Left colon (tissue), 2 donors: ENCODE measurements at regions not wholly inside any gene's neighbourhood (a gene's known extent, or its start where the extent isn't known, plus 50 kb on each side); places are given as distances from the start of the nearest gene placed in this dataset.
A peak's percentile ranks its signal among the peaks of the same experiment; 100 is the strongest.
"Not testable (repeated sequence)": the region's sequence is repeated elsewhere in the genome, so short reads cannot be mapped to it uniquely, and the experiment has no call there.

Source experiments
- ATAC-seq: fragments of 200-7000 bp; cut with Tn5 transposase; one replicate; pipeline ENCODE4 v1.9.1; 2020; ENCODE audit warnings: mild to moderate bottlenecking, moderate library complexity
- DNase-seq, 2 donors: peaks; one replicate each; pipeline ENCODE4 v3.0.0-alpha.2; 2020
- intact Hi-C, 2 donors: fragments of 100-400 bp; cut with DNase I in 1 of 2; cut with micrococcal nuclease in 1 of 2; formaldehyde crosslinking; loops; one replicate each; pipeline versions ENCODE4 v1.11.2 to v1.14.0; 2022; cut with DNase I, micrococcal nuclease
- donor health status: DM: no; HTN: no; CAD: no.
- donor health status: DM: yes; HTN: yes; CAD: no.

GRCh38 chr10:44253769-44254462 lies 131.0 kb downstream of the CXCL12 start:
- intact Hi-C loops = no loop called here
- no peak for ATAC-seq
- no peak for DNase-seq

GRCh38 chr10:44252631-44253030 lies 132.3 kb downstream of the CXCL12 start:
- intact Hi-C loops, DNase-seq, ATAC-seq: not testable (repeated sequence)

- DNase-seq, intact Hi-C loops: not testable (repeated sequence)
Measured at GRCh38 chr10:44249933-44250332, 135.0 kb downstream of the CXCL12 start.

GRCh38 chr10:44249490-44249889 lies 135.4 kb downstream of the CXCL12 start:
- ATAC-seq = no peak
- no peak for DNase-seq
- intact Hi-C loops = no loop called here

More at GRCh38 chr10:44249933-44250332, 135.0 kb downstream of the CXCL12 start:
- ATAC-seq = not testable (repeated sequence)

GRCh38 chr10:44246700-44247099 lies 138.2 kb downstream of the CXCL12 start:
- DNase-seq, ATAC-seq, intact Hi-C loops: not testable (repeated sequence)

- DNase-seq, ATAC-seq, intact Hi-C loops: not testable (repeated sequence)
Measured at GRCh38 chr10:44246287-44246686, 138.6 kb downstream of the CXCL12 start.

GRCh38 chr10:44245601-44245938 lies 139.3 kb downstream of the CXCL12 start:
- intact Hi-C loops = no loop called here
- no peak for ATAC-seq
- no peak for DNase-seq

- DNase-seq = no peak
- intact Hi-C loops = no loop called here
- ATAC-seq = no peak
Measured at GRCh38 chr10:44244745-44245600, 139.9 kb downstream of the CXCL12 start.

- DNase-seq = no peak
- intact Hi-C loops = no loop called here
- ATAC-seq = no peak
Measured at GRCh38 chr10:44243851-44244510, 140.9 kb downstream of the CXCL12 start.

- ATAC-seq = no peak
- intact Hi-C loops = no loop called here
Measured at GRCh38 chr10:44242826-44243225, 142.1 kb downstream of the CXCL12 start.

GRCh38 chr10:44242091-44242490 lies 142.8 kb downstream of the CXCL12 start:
- intact Hi-C loops = no loop called here
- DNase-seq = no peak
- ATAC-seq = no peak

More at GRCh38 chr10:44242826-44243225, 142.1 kb downstream of the CXCL12 start:
- DNase-seq = no peak

- DNase-seq = no peak
- ATAC-seq = no peak
- intact Hi-C loops = no loop called here
Measured at GRCh38 chr10:44240584-44241205, 144.2 kb downstream of the CXCL12 start.

- ATAC-seq (no peak), DNase-seq (no peak)
- intact Hi-C loops = no loop called here
Measured at GRCh38 chr10:44238212-44238611, 146.7 kb downstream of the CXCL12 start.

GRCh38 chr10:44237364-44238049 lies 147.4 kb downstream of the CXCL12 start:
- no peak for DNase-seq
- intact Hi-C loops = no loop called here
- ATAC-seq = no peak

GRCh38 chr10:44235363-44235762 lies 149.5 kb downstream of the CXCL12 start:
- no peak for ATAC-seq
- intact Hi-C loops = no loop called here

GRCh38 chr10:44234483-44234875 lies 150.4 kb downstream of the CXCL12 start:
- intact Hi-C loops = no loop called here
- DNase-seq (no peak), ATAC-seq (no peak)

More at GRCh38 chr10:44235363-44235762, 149.5 kb downstream of the CXCL12 start:
- DNase-seq = no peak

GRCh38 chr10:44233561-44234482 lies 151.1 kb downstream of the CXCL12 start:
- ATAC-seq (no peak), DNase-seq (peak; percentile 34 to 42)
- intact Hi-C loops = no loop called here
